NT2/D1 (cell line): ENCODE measurements at regions not wholly inside any gene's neighbourhood (a gene's known extent, or its start where the extent isn't known, plus 50 kb on each side); places are given as distances from the start of the nearest gene placed in this dataset.

ENCODE experiments used
- SUZ12 ChIP-seq: IDR thresholded peaks from 2 replicates; pipeline ENCODE4 v1.6.1; 2011; ENCODE audit not compliant: insufficient read length, insufficient read depth; ENCODE audit errors: extremely low read depth
- YY1 ChIP-seq: IDR thresholded peaks from 2 replicates; pipeline ENCODE4 v1.6.1; 2011; ENCODE audit not compliant: insufficient read length, insufficient read depth
- ZNF274 ChIP-seq: IDR thresholded peaks from 2 replicates; pipeline ENCODE4 v1.6.1; 2011; ENCODE audit warnings: mild to moderate bottlenecking, low read depth, low read length

DNA sequence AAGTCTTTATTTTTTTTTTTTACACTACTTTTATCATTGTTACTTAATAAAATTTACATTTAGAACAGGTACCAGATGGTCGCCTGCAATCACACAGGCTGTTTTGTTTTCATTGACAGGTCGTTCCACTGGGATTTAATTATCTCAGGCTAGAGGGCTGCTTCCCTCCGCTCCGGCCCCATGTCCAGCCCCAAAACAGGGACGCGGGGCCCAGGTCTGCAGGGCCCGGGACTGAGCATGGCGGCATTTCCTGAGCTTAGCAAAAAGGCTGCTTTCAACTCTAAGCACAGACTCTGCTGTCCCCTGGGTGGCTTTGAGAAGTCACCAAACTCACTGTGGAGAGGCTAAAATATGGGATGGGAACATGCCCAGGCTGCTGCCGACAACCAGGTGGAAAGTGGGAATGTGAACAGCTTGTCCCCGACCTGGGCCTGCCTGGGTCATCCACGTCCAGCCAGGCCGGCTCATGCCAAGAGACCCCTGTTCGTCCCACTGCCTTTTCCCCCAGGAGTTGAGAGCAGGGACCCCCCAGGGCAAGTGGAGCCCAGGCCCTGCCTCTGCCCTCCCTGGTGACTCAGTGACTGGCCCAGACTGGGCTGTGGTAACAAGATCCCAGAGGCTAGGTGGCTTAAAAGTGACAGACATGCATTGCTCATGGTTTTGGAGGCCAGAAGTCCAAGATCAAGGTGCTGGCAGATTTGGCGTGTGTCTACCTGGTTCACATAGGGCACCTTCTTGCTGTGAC is 150.0 kb downstream of the SHANK2 start:
- TF ChIP-seq SUZ12 (no peak), YY1 (no peak), ZNF274 (no peak)
